Endodermal cell (in vitro differentiated cells): ENCODE measurements at regions not wholly inside any gene's neighbourhood (a gene's known extent, or its start where the extent isn't known, plus 50 kb on each side); places are given as distances from the start of the nearest gene placed in this dataset.
A peak's percentile ranks its signal among the peaks of the same experiment; 100 is the strongest.

Experiments
- DNase-seq: peaks from one replicate; pipeline ENCODE4 v3.0.0-alpha.2; 2017
- H3K27ac ChIP-seq: 2 replicates; pipeline ENCODE4 v1.5.1; 2013; ENCODE audit warnings: mild to moderate bottlenecking, low read depth, low read length, moderate library complexity
- H3K27me3 ChIP-seq: 2 replicates; pipeline ENCODE4 v1.6.1; 2013; ENCODE audit warnings: mild to moderate bottlenecking, low read length, moderate library complexity; ENCODE audit not compliant: insufficient read depth, control insufficient read depth, poor library complexity, severe bottlenecking
- H3K36me3 ChIP-seq: 2 replicates; pipeline ENCODE4 v1.7.0; 2013; ENCODE audit warnings: mild to moderate bottlenecking, low read length, moderate library complexity; ENCODE audit not compliant: control insufficient read depth, insufficient read depth
- H3K4me1 ChIP-seq: one replicate; pipeline ENCODE4 v1.7.0; 2013; ENCODE audit warnings: low read length; ENCODE audit not compliant: control insufficient read depth, insufficient read depth
- H3K4me3 ChIP-seq: 2 replicates; pipeline ENCODE4 v1.5.1; 2013; ENCODE audit warnings: mild to moderate bottlenecking, low read length, moderate library complexity
- H3K9ac ChIP-seq: 2 replicates; pipeline ENCODE4 v1.6.1; 2013; ENCODE audit warnings: mild to moderate bottlenecking, low read length, moderate library complexity; ENCODE audit not compliant: poor library complexity, severe bottlenecking; ENCODE audit errors: extremely low read depth
- H3K9me3 ChIP-seq: 2 replicates; pipeline ENCODE4 v1.6.1; 2013; ENCODE audit warnings: mild to moderate bottlenecking, low read length, moderate library complexity; ENCODE audit not compliant: control insufficient read depth
- H3K27ac Mint-ChIP-seq: 2 replicates; pipeline ENCODE4 v1.8.0; 2020; ENCODE audit warnings: mixed read lengths
- H3K27me3 Mint-ChIP-seq: 2 replicates; pipeline ENCODE4 v1.8.0; 2021; ENCODE audit warnings: mild to moderate bottlenecking, mixed read lengths; ENCODE audit not compliant: insufficient read depth
- H3K36me3 Mint-ChIP-seq: 2 replicates; pipeline ENCODE4 v1.8.0; 2020; ENCODE audit warnings: low read depth, mixed read lengths
- H3K4me1 Mint-ChIP-seq: 2 replicates; pipeline ENCODE4 v1.8.0; 2020; ENCODE audit warnings: mixed read lengths
- H3K4me3 Mint-ChIP-seq: 2 replicates; pipeline ENCODE4 v1.8.0; 2020; ENCODE audit warnings: mild to moderate bottlenecking, moderate library complexity, mixed read lengths
- H3K9me3 Mint-ChIP-seq: 2 replicates; pipeline ENCODE4 v1.8.0; 2020; ENCODE audit warnings: mild to moderate bottlenecking, mixed read lengths
- WGBS, 2 experiments: methylation state at CpG; one replicate each; pipeline versions ENCODE4 v1.1.5 to v1.1.7; 2013; ENCODE audit warnings: missing lambda C conversion rate in 2 of 2, mixed read lengths in 1 of 2; ENCODE audit not compliant: insufficient coverage in 1 of 2, insufficient read length in 1 of 2; 5-methylcytosine and 5-hydroxymethylcytosine counted together
- TF ChIP-seq, protein P1 (sequence below): fragments of 200-600 bp; sonication (generic); conservative IDR thresholded peaks from 2 replicates; pipeline ENCODE4 v1.5.0; 2021; ENCODE audit warnings: antibody characterized with exemption, mild to moderate bottlenecking

DNA sequence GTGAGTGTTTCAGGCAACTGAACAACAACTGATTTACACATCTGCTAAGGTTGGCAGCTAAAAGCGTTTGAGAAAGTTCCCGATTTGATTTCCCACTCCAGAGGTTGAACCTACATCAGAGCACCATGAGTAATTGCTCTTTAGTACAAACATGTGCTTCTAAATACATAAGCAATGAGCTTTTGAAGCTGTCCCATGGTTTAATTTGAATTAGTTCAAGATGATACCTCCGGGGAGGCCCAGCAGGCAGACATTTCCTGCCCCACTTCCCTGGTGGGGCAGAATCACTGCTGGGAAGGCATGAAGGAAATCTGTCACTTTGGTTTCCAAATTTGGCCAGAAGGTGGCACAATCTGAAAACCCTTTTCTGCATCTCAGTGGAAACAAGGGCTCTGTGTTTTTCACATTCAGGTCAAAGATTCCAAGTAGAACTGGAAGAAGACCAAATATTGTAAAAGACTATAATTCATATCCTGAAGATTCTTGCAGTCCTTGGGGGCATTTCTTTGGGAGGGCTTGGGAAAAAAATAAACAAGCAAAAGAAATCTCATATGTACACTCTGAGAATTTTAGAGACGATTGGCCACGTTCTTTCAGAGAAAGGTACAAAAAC is 176.2 kb upstream of the FAM20A start:
- Mint-ChIP-seq H3K36me3 (no peaks in the 10 kb centered on the region), H3K4me3 (no peak overlapping the region), H3K4me1 (peaks cover 31% of the 10 kb centered on the region), H3K27ac (peak overlapping the region; percentile 0), H3K27me3 (no peaks in the 10 kb centered on the region), H3K9me3 (peaks cover 7% of the 10 kb centered on the region)
- H3K9me3 ChIP-seq, result peaks cover 10% of the 10 kb centered on the region
- TF ChIP-seq, protein P1, sequence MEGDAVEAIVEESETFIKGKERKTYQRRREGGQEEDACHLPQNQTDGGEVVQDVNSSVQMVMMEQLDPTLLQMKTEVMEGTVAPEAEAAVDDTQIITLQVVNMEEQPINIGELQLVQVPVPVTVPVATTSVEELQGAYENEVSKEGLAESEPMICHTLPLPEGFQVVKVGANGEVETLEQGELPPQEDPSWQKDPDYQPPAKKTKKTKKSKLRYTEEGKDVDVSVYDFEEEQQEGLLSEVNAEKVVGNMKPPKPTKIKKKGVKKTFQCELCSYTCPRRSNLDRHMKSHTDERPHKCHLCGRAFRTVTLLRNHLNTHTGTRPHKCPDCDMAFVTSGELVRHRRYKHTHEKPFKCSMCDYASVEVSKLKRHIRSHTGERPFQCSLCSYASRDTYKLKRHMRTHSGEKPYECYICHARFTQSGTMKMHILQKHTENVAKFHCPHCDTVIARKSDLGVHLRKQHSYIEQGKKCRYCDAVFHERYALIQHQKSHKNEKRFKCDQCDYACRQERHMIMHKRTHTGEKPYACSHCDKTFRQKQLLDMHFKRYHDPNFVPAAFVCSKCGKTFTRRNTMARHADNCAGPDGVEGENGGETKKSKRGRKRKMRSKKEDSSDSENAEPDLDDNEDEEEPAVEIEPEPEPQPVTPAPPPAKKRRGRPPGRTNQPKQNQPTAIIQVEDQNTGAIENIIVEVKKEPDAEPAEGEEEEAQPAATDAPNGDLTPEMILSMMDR, result peak; percentile 87
- H3K4me1 ChIP-seq, result peaks cover 6% of the 10 kb centered on the region
- no peak overlapping the region for H3K27ac ChIP-seq
- no peaks in the 10 kb centered on the region for H3K27me3 ChIP-seq
- no peaks in the 10 kb centered on the region for H3K36me3 ChIP-seq
- peak overlapping the region; percentile 13 for H3K4me3 ChIP-seq
- no peak overlapping the region for H3K9ac ChIP-seq
- 63 to 90% methylated on average over 2 to 5 of the region's 5 CpGs for WGBS, 2 experiments
- peak; percentile 91 for DNase-seq

GRCh38 chr17:68776451-68776850 is 175.3 kb upstream of the FAM20A start:
- Mint-ChIP-seq H3K27ac (no peak overlapping the region), H3K9me3 (peaks cover 3% of the 10 kb centered on the region), H3K27me3 (no peaks in the 10 kb centered on the region), H3K36me3 (no peaks in the 10 kb centered on the region), H3K4me1 (peaks cover 31% of the 10 kb centered on the region), H3K4me3 (no peak overlapping the region)
- Histone ChIP-seq H3K4me3 (no peak overlapping the region), H3K9ac (no peak overlapping the region), H3K4me1 (peaks cover 6% of the 10 kb centered on the region), H3K9me3 (peaks cover 2% of the 10 kb centered on the region), H3K36me3 (no peaks in the 10 kb centered on the region), H3K27me3 (no peaks in the 10 kb centered on the region), H3K27ac (no peak overlapping the region)
- TF ChIP-seq, protein P1, result no peak
- DNase-seq, result no peak
- WGBS, 2 experiments, result 60 to 96% methylated on average over 1 to 3 of the region's 3 CpGs

- Histone ChIP-seq H3K36me3 (no peaks in the 10 kb centered on the region), H3K4me1 (peaks cover 6% of the 10 kb centered on the region), H3K9me3 (no peaks in the 10 kb centered on the region), H3K27me3 (no peaks in the 10 kb centered on the region), H3K9ac (no peak overlapping the region), H3K4me3 (no peak overlapping the region), H3K27ac (no peak overlapping the region)
- no peaks in the 10 kb centered on the region for H3K27me3 Mint-ChIP-seq
- 90% methylated on average over 2 of the region's 2 CpGs; no CpG with 5 or more reads in 1 of the 2 experiments for WGBS, 2 experiments
- TF ChIP-seq, protein P1, result no peak
- H3K4me3 Mint-ChIP-seq, result no peak overlapping the region
- no peak for DNase-seq
- no peak overlapping the region for H3K27ac Mint-ChIP-seq
- no peaks in the 10 kb centered on the region for H3K36me3 Mint-ChIP-seq
- H3K9me3 Mint-ChIP-seq, result peaks cover 1% of the 10 kb centered on the region
- H3K4me1 Mint-ChIP-seq, result peaks cover 31% of the 10 kb centered on the region
These were observed 174.8 kb upstream of the FAM20A start for GRCh38 chr17:68775969-68776368.
